ENCODE measurements at regions not wholly inside any gene's neighbourhood (a gene's known extent, or its start where the extent isn't known, plus 50 kb on each side); places are given as distances from the start of the nearest gene placed in this dataset.

DNA sequence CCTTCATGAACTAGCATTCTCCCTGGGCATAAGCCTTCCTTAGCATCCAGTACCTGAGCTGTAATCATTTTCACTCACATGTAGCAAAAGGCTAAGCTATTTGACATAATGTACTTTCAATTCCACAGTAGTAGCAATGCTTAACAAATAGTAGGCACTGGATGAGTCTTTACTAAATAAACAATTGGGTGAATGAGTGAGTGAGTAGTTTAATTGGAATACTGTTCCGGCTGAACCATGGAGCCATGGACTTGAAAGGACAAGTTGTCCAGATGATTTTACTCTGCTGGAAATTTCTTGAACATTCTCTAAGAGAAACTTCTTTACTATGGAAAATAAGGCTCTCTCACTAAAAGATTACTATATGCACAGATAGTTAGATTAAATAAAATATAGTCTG is 159.3 kb downstream of the FAM47B start:
- TF ChIP-seq EZH2phosphoT487 (IDR thresholded peaks at IDR 0.05; ENCODE audit: borderline replicate concordance, low read depth, low read length) (no peak), CTCF (conservative IDR thresholded peaks at IDR 0.05; ENCODE audit: low read length) (no peak)
- no peaks in the 10 kb centered on the region for H3K9me2 ChIP-seq (ENCODE audit: insufficient read depth, low read length)
- no TSS peak for BruUV-seq (replicated peaks)
- POLR2A ChIA-PET: no interaction called here
- H3K9me3 ChIP-seq (ENCODE audit: low read length): no peaks in the 10 kb centered on the region
- H3K27ac ChIP-seq (ENCODE audit: low read depth, low read length, poor library complexity, severe bottlenecking): no peak overlapping the region
- H3K4me1 ChIP-seq (ENCODE audit: insufficient read depth, low read length, poor library complexity, severe bottlenecking): no peaks in the 10 kb centered on the region
- CTCF ChIA-PET (ENCODE audit: unreplicated experiment): no interaction called here
- no peak overlapping the region for H3K4me2 ChIP-seq (ENCODE audit: low read length)
- no peak for DNase-seq (ENCODE audit: low spot score)
- no peak overlapping the region for H2AFZ ChIP-seq (ENCODE audit: low read length)
- no peaks in the 10 kb centered on the region for H4K20me1 ChIP-seq (ENCODE audit: insufficient read depth, low read length)
- H3K79me2 ChIP-seq (ENCODE audit: insufficient read depth, low read depth, low read length): no peaks in the 10 kb centered on the region
- intact Hi-C loops (cut with micrococcal nuclease; ENCODE audit: unreplicated experiment): no loop called here
- H3K36me3 ChIP-seq (ENCODE audit: insufficient read depth, low read length): no peaks in the 10 kb centered on the region
- H3K4me3 ChIP-seq (ENCODE audit: low read depth, low read length, poor library complexity, severe bottlenecking): no peak overlapping the region

GRCh38 chrX:35104626-35105025 is 162.0 kb downstream of the FAM47B start:
- no peak for DNase-seq (ENCODE audit: low spot score)
- intact Hi-C loops (cut with micrococcal nuclease; ENCODE audit: unreplicated experiment): no loop called here
- no peak overlapping the region for H2AFZ ChIP-seq (ENCODE audit: low read length)
- POLR2A ChIA-PET: no interaction called here
- no peaks in the 10 kb centered on the region for H3K79me2 ChIP-seq (ENCODE audit: insufficient read depth, low read depth, low read length)
- H3K9me3 ChIP-seq (ENCODE audit: low read length): no peaks in the 10 kb centered on the region
- no peaks in the 10 kb centered on the region for H3K36me3 ChIP-seq (ENCODE audit: insufficient read depth, low read length)
- no peak overlapping the region for H3K4me3 ChIP-seq (ENCODE audit: low read depth, low read length, poor library complexity, severe bottlenecking)
- H3K27ac ChIP-seq (ENCODE audit: low read depth, low read length, poor library complexity, severe bottlenecking): no peak overlapping the region
- H4K20me1 ChIP-seq (ENCODE audit: insufficient read depth, low read length): no peaks in the 10 kb centered on the region
- CTCF ChIA-PET (ENCODE audit: unreplicated experiment): no interaction called here
- no peaks in the 10 kb centered on the region for H3K4me1 ChIP-seq (ENCODE audit: insufficient read depth, low read length, poor library complexity, severe bottlenecking)
- TF ChIP-seq CTCF (conservative IDR thresholded peaks at IDR 0.05; ENCODE audit: low read length): no peak
- TF ChIP-seq EZH2phosphoT487 (IDR thresholded peaks at IDR 0.05; ENCODE audit: borderline replicate concordance, low read depth, low read length): no peak
- no peak overlapping the region for H3K4me2 ChIP-seq (ENCODE audit: low read length)
- no peaks in the 10 kb centered on the region for H3K9me2 ChIP-seq (ENCODE audit: insufficient read depth, low read length)
- no TSS peak for BruUV-seq (replicated peaks)

DNA sequence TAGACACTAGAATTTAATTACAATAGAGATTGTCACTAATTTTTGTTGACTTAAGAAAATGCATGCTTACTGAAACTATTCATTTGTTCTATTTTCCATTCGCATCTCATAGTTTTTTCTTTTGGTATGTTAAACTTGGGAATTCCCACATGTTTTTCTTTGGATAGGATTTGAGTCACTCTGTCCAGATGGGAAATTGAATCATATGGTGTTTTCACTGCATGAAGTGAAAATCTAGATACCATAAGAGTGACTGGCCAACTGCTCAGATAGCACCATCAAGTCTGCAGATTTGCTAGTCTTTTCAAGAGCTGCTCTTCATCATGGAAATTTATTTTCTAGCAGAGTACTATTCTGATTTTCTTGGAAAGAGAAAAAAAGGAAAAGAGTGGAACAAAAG is 172.6 kb downstream of the FAM47B start:
- Histone ChIP-seq H3K79me2 (ENCODE audit: insufficient read depth, low read depth, low read length) (no peaks in the 10 kb centered on the region), H3K4me2 (ENCODE audit: low read length) (no peak overlapping the region), H3K36me3 (ENCODE audit: insufficient read depth, low read length) (no peaks in the 10 kb centered on the region), H3K4me3 (ENCODE audit: low read depth, low read length, poor library complexity, severe bottlenecking) (no peak overlapping the region), H3K4me1 (ENCODE audit: insufficient read depth, low read length, poor library complexity, severe bottlenecking) (no peaks in the 10 kb centered on the region), H3K9me3 (ENCODE audit: low read length) (no peaks in the 10 kb centered on the region), H3K27ac (ENCODE audit: low read depth, low read length, poor library complexity, severe bottlenecking) (no peak overlapping the region), H3K9me2 (ENCODE audit: insufficient read depth, low read length) (no peaks in the 10 kb centered on the region), H2AFZ (ENCODE audit: low read length) (no peak overlapping the region), H4K20me1 (ENCODE audit: insufficient read depth, low read length) (no peaks in the 10 kb centered on the region)
- TF ChIP-seq CTCF (conservative IDR thresholded peaks at IDR 0.05; ENCODE audit: low read length) (no peak), EZH2phosphoT487 (IDR thresholded peaks at IDR 0.05; ENCODE audit: borderline replicate concordance, low read depth, low read length) (no peak)
- CTCF ChIA-PET (ENCODE audit: unreplicated experiment): no interaction called here
- no TSS peak for BruUV-seq (replicated peaks)
- POLR2A ChIA-PET: no interaction called here
- intact Hi-C loops (cut with micrococcal nuclease; ENCODE audit: unreplicated experiment): no loop called here
- no peak for DNase-seq (ENCODE audit: low spot score)

Measured in OCI-LY7 (cell line).